Uterus (tissue), 3 donors: ENCODE measurements at regions not wholly inside any gene's neighbourhood (a gene's known extent, or its start where the extent isn't known, plus 50 kb on each side); places are given as distances from the start of the nearest gene placed in this dataset.

Source experiments
- DNase-seq, 2 donors: peaks; one replicate each; pipeline ENCODE4 v3.0.0-alpha.2; 2019 to 2020
- H3K27ac ChIP-seq, 2 donors: fragments of 200-600 bp; sonication (generic); 1 replicate in 1 of 2; 2 replicates in 1 of 2; pipeline ENCODE4 v1.5.1; 2016 to 2018
- H3K27me3 ChIP-seq, 2 donors: fragments of 200-600 bp; sonication (generic); one replicate each; pipeline ENCODE4 v1.5.1; 2018 to 2019; ENCODE audit warnings: control low read depth in 1 of 2
- H3K36me3 ChIP-seq, 2 donors: fragments of 200-600 bp; sonication (generic); one replicate each; pipeline ENCODE4 v1.5.1; 2019; ENCODE audit warnings: control low read depth in 1 of 2
- H3K4me1 ChIP-seq, 2 donors: fragments of 200-600 bp; sonication (generic); one replicate each; pipeline ENCODE4 v1.5.1; 2018 to 2019; ENCODE audit warnings: control low read depth in 1 of 2
- H3K4me3 ChIP-seq, 2 donors: fragments of 200-600 bp; sonication (generic); 1 replicate in 1 of 2; 2 replicates in 1 of 2; pipeline ENCODE4 v1.5.1; 2018 to 2019; ENCODE audit warnings: mild to moderate bottlenecking in 1 of 2
- H3K9me3 ChIP-seq, 2 donors: fragments of 200-600 bp; sonication (generic); one replicate each; pipeline ENCODE4 v1.5.1; 2019; ENCODE audit warnings: control low read depth in 1 of 2
- POLR2A ChIP-seq, 2 donors: fragments of 450-650 bp; IDR thresholded peaks; one replicate each; pipeline ENCODE4 v1.6.1; 2016; ENCODE audit warnings: antibody characterized with exemption in 2 of 2, mild to moderate bottlenecking in 1 of 2, moderate library complexity in 1 of 2
- intact Hi-C: fragments of 100-400 bp; cut with DNase I; formaldehyde crosslinking; loops from one replicate; pipeline ENCODE4 v1.15.1; 2023; ENCODE audit warnings: low total_unique reads
- TF ChIP-seq, protein P1 (sequence below), 4 experiments: fragments of 200-600 bp in 2 of 4; fragments of 450-650 bp in 2 of 4; sonication (generic) in 2 of 4; IDR thresholded peaks; one replicate each; pipeline ENCODE4 v1.5.1; 2016 to 2019; ENCODE audit warnings: antibody characterized with exemption in 4 of 4, mild to moderate bottlenecking in 2 of 4, moderate library complexity in 1 of 4
- donor health status: DM: yes; HTN: yes; CAD: no.

DNA sequence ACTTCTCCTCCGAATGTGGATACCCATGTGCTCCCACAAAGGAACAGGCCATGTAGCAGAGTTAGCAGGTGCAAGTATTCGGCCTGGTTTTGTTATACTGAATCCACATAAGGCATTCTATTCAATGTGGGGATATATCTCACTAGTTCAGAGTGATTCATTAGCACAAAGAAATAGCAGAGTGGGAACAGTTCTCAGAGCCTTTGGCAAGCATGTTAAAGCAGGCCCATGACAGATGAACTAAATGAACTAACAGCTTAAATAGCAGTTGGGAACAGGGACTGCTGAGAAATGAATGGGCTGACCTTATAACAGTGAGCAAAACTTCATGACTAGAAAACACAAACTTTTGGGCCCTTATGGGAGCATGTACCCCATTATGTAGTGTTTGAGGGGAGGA is 352.0 kb downstream of the FLRT2 start:
- H3K36me3 ChIP-seq = no peaks in the 10 kb centered on the region
- no peaks in the 10 kb centered on the region for H3K4me1 ChIP-seq
- H3K27me3 ChIP-seq = no peaks in the 10 kb centered on the region
- intact Hi-C loops = no loop called here
- TF ChIP-seq, protein P1, sequence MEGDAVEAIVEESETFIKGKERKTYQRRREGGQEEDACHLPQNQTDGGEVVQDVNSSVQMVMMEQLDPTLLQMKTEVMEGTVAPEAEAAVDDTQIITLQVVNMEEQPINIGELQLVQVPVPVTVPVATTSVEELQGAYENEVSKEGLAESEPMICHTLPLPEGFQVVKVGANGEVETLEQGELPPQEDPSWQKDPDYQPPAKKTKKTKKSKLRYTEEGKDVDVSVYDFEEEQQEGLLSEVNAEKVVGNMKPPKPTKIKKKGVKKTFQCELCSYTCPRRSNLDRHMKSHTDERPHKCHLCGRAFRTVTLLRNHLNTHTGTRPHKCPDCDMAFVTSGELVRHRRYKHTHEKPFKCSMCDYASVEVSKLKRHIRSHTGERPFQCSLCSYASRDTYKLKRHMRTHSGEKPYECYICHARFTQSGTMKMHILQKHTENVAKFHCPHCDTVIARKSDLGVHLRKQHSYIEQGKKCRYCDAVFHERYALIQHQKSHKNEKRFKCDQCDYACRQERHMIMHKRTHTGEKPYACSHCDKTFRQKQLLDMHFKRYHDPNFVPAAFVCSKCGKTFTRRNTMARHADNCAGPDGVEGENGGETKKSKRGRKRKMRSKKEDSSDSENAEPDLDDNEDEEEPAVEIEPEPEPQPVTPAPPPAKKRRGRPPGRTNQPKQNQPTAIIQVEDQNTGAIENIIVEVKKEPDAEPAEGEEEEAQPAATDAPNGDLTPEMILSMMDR (IDR thresholded peaks at IDR 0.05) = no peak
- TF ChIP-seq POLR2A (IDR thresholded peaks at IDR 0.05) = no peak
- DNase-seq = no peak
- no peak overlapping the region for H3K4me3 ChIP-seq
- no peak overlapping the region for H3K27ac ChIP-seq
- H3K9me3 ChIP-seq = no peaks in the 10 kb centered on the region

DNA sequence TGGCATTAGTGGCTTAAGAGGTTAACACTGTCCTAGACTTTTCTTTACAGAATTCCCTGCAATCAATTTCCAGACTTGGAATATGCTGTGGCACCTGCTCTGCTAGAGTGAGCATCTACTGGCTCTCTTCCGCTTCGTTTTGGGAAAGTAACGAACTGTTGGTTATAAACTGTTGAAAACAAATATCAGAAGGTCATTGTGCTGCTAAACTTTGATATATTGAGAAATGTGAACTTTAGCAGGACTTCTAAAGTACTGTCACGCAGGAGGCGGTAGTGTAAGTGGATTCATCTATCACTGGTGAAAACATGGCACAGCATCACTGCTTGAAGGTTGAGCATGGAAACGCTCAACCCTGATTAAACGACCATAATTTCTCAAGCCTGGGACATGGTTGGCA is 348.9 kb downstream of the FLRT2 start:
- no peak for DNase-seq
- no peak overlapping the region for H3K27ac ChIP-seq
- TF ChIP-seq POLR2A (IDR thresholded peaks at IDR 0.05) = no peak
- TF ChIP-seq, protein P1 (IDR thresholded peaks at IDR 0.05) = no peak
- no peak overlapping the region for H3K4me3 ChIP-seq
- H3K4me1 ChIP-seq = no peaks in the 10 kb centered on the region
- H3K27me3 ChIP-seq = no peaks in the 10 kb centered on the region
- intact Hi-C loops = no loop called here
- H3K36me3 ChIP-seq = no peaks in the 10 kb centered on the region
- H3K9me3 ChIP-seq = no peaks in the 10 kb centered on the region

DNA sequence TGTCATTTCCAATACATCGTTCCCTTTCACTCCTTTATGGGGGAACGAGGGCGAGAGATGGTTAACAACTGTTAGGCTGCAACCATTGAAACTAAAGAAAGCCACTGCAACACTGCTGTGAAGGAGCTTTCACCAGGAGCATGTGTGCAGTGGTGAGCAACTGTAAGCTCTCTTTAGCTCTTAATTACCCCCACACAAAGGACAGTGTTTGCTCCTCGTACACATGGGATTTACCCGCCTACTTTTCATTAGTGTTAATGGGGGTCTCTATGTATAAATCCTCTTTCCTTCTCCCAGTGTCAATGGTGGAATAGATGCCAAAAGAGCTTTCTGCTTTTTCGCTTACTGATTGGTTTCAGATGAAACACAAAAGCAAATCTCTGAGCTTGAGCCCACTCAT is 343.1 kb downstream of the FLRT2 start:
- no peaks in the 10 kb centered on the region for H3K4me1 ChIP-seq
- H3K4me3 ChIP-seq = no peak overlapping the region
- TF ChIP-seq, protein P1 (IDR thresholded peaks at IDR 0.05) = no peak
- TF ChIP-seq POLR2A (IDR thresholded peaks at IDR 0.05) = no peak
- no peak overlapping the region for H3K27ac ChIP-seq
- intact Hi-C loops = no loop called here
- no peak for DNase-seq
- no peaks in the 10 kb centered on the region for H3K9me3 ChIP-seq
- H3K27me3 ChIP-seq = no peaks in the 10 kb centered on the region
- H3K36me3 ChIP-seq = no peaks in the 10 kb centered on the region

DNA sequence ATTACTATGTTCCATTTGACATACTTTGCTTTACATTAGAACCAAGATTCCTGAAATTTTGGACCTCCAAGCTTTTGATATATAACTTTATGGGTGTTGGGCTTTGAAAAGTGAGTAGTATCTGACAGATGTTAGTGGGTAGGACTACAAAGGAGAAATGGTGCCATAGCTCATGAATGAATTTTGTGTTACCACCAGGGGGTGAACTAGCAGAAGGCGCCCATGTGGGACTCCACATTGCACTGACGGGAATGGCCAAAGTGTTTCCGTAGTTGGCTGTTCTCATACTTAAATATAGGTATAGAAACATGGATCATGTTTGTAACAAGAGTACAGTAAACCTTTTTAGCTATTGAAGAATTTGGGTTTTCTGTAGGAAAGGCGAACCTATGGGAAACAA is 337.5 kb downstream of the FLRT2 start:
- Histone ChIP-seq H3K36me3 (no peaks in the 10 kb centered on the region), H3K27ac (no peak overlapping the region), H3K27me3 (no peaks in the 10 kb centered on the region), H3K9me3 (no peaks in the 10 kb centered on the region), H3K4me1 (no peaks in the 10 kb centered on the region), H3K4me3 (no peak overlapping the region)
- no peak for TF ChIP-seq POLR2A (IDR thresholded peaks at IDR 0.05)
- TF ChIP-seq, protein P1 (IDR thresholded peaks at IDR 0.05) = no peak
- intact Hi-C loops = no loop called here
- no peak for DNase-seq

DNA sequence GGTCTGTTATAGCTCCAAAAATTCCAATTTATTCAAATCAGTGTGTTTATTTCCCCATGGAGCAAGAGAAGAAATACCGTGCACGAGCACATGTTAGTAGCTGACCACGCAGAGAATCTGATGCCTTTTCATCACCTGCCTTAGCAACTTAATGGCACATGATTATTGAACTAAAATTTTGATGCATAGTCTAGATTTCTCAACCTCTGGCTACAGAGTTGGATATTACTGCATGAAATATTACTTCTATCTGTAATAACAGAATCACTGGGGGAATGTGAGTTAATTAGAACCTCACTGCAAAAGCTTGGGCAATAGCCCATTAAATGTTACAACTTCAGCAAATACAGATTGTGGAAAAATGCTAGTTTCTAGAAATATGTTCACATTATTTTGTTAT is 335.8 kb downstream of the FLRT2 start:
- DNase-seq = no peak
- no peaks in the 10 kb centered on the region for H3K27me3 ChIP-seq
- no peaks in the 10 kb centered on the region for H3K4me1 ChIP-seq
- no peaks in the 10 kb centered on the region for H3K36me3 ChIP-seq
- H3K9me3 ChIP-seq = no peaks in the 10 kb centered on the region
- intact Hi-C loops = no loop called here
- TF ChIP-seq, protein P1 (IDR thresholded peaks at IDR 0.05) = no peak
- no peak for TF ChIP-seq POLR2A (IDR thresholded peaks at IDR 0.05)
- no peak overlapping the region for H3K4me3 ChIP-seq
- no peak overlapping the region for H3K27ac ChIP-seq
